Heart left ventricle (tissue), 13 donors: ENCODE measurements at regions not wholly inside any gene's neighbourhood (a gene's known extent, or its start where the extent isn't known, plus 50 kb on each side); places are given as distances from the start of the nearest gene placed in this dataset.
"Not testable (repeated sequence)": the region's sequence is repeated elsewhere in the genome, so short reads cannot be mapped to it uniquely, and the experiment has no call there.

Source experiments
- CTCF ChIP-seq, 12 donors: fragments of 200-600 bp; sonication (generic) in 4 of 12; IDR thresholded peaks; one replicate each; pipeline versions ENCODE4 v1.5.0 to v1.8.0; 2018 to 2022; ENCODE audit warnings: antibody characterized with exemption in 12 of 12, mild to moderate bottlenecking in 5 of 12
- POLR2A ChIP-seq, 2 donors: fragments of 450-650 bp; IDR thresholded peaks; one replicate each; pipeline ENCODE4 v1.6.1; 2017; ENCODE audit warnings: antibody characterized with exemption in 2 of 2, mild to moderate bottlenecking in 2 of 2, moderate library complexity in 2 of 2
- donor health status: ischemic (EF 13 %, LVEDD 7.1; RV severe dilation, severe dysfunction).
- donor health status: DM: no; HTN: yes; CAD: no.
- donor health status: DM: no; HTN: no; CAD: no.
- donor health status: ischemic (EF 25% LVEDD 6.9; RV normal size, moderate dysfunction).
- donor health status: ischemic (EF 25% LVEDD 5.7; RV mildly dilated, moderate dysfunction).
- donor health status: ischemic (EF 35%, LVEDD 5.7; RV mildly dilated, moderate dysfunction).
- donor health status: nonischemic (EF 11% LVEDD 7.7; RV severe dilation, severe dysfunction).
- donor health status: DM: yes; HTN: yes; CAD: no.
- donor health status: PGD.
- donor health status: ischemic (EF 29% LVEDD 5.4; RV normal size, mild dysfunction).
- donor health status: nonischemic (EF 23%, LVEDD 6.1; RV moderate dilation, normal function).

DNA sequence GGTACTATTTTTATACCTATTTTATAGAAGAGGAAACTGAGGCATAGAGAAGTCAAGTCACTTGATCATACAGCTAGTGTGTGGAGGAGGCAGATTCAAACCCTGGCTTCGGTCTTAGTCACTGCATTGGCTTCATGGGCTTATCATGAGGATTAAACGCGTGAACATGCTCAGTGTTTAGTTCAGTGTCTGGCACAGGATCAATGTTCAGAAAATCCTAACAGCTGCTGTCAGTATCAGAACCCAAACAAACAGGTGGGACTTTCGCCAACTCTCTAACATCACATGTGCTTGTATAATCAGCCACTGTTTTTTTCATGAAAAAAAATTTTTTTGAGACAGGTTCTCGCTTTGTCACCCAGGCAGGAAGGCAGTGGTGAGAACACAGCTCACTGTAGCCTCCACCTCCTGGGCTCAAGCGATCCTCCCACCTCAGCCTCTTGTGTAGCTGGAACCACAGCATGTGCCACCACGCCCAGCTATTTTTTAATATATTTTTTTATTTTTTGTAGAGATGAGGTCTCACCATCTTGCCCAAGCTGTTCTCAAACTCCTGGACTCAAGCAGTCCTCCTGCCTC, 207.2 kb downstream of the NPIPA7 start:
- not testable (repeated sequence) for TF ChIP-seq CTCF, POLR2A (IDR thresholded peaks at IDR 0.05)
